ENCODE measurements at regions not wholly inside any gene's neighbourhood (a gene's known extent, or its start where the extent isn't known, plus 50 kb on each side); places are given as distances from the start of the nearest gene placed in this dataset.

DNA sequence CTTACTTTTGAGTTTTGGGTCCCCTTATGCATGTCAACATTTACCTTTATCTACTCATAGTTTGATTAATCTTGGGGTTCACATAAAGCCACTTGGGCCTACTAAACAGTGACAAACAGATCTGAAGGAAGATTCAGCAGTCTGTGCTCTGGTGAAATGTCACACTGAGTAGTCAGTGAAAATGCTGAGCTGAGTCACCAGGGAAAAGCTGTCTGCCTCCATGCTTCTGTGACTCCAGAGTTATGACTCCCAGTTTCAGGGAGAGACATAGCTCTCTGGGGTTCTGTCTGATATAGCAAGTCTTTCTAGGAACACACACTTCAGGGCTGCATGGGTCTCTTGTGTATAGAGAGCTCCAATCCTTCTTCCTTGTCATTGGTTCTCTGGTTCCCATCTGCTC is 406.3 kb upstream of the FAR2 start:
- TF ChIP-seq, protein P1, sequence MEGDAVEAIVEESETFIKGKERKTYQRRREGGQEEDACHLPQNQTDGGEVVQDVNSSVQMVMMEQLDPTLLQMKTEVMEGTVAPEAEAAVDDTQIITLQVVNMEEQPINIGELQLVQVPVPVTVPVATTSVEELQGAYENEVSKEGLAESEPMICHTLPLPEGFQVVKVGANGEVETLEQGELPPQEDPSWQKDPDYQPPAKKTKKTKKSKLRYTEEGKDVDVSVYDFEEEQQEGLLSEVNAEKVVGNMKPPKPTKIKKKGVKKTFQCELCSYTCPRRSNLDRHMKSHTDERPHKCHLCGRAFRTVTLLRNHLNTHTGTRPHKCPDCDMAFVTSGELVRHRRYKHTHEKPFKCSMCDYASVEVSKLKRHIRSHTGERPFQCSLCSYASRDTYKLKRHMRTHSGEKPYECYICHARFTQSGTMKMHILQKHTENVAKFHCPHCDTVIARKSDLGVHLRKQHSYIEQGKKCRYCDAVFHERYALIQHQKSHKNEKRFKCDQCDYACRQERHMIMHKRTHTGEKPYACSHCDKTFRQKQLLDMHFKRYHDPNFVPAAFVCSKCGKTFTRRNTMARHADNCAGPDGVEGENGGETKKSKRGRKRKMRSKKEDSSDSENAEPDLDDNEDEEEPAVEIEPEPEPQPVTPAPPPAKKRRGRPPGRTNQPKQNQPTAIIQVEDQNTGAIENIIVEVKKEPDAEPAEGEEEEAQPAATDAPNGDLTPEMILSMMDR (optimal IDR thresholded peaks at IDR 0.05 in 1 of 3, IDR thresholded peaks at IDR 0.05 in 1 of 3, conservative IDR thresholded peaks at IDR 0.05 in 1 of 3; ENCODE audit: extremely low read depth in 1 of 3, insufficient read depth in 2 of 3, low read length in 3 of 3), result no peak
- no peak for TF ChIP-seq EZH2 (IDR thresholded peaks at IDR 0.05; ENCODE audit: low read length)

Measured in keratinocyte (primary cell).